Hepatocyte (in vitro differentiated cells): ENCODE measurements at regions not wholly inside any gene's neighbourhood (a gene's known extent, or its start where the extent isn't known, plus 50 kb on each side); places are given as distances from the start of the nearest gene placed in this dataset.

ENCODE experiments used
- DNase-seq: peaks from one replicate; pipeline ENCODE4 v3.0.0-alpha.2; 2016; ENCODE audit warnings: low spot score
- H2AFZ ChIP-seq: fragments of 200-600 bp; sonication (generic); 2 replicates; pipeline ENCODE4 v1.6.0; 2016; ENCODE audit warnings: antibody characterized with exemption, mild to moderate bottlenecking
- H3K27ac ChIP-seq: fragments of 200-600 bp; sonication (generic); 2 replicates; pipeline ENCODE4 v1.5.1; 2016; ENCODE audit warnings: mild to moderate bottlenecking
- H3K27me3 ChIP-seq: fragments of 200-600 bp; sonication (generic); 2 replicates; pipeline ENCODE4 v1.6.1; 2016
- H3K36me3 ChIP-seq: fragments of 200-600 bp; sonication (generic); replicated peaks from 2 replicates; pipeline ENCODE4 v1.5.1; 2016; ENCODE audit warnings: low read depth; ENCODE audit not compliant: insufficient read depth
- H3K4me1 ChIP-seq: fragments of 200-600 bp; sonication (generic); 2 replicates; pipeline ENCODE4 v1.5.1; 2016; ENCODE audit warnings: mild to moderate bottlenecking, moderate library complexity; ENCODE audit not compliant: insufficient read depth
- H3K4me2 ChIP-seq: fragments of 200-600 bp; sonication (generic); 2 replicates; pipeline ENCODE4 v1.6.0; 2016
- H3K4me3 ChIP-seq: fragments of 200-600 bp; sonication (generic); 2 replicates; pipeline ENCODE4 v1.5.1; 2016; ENCODE audit warnings: mild to moderate bottlenecking
- H3K79me2 ChIP-seq: fragments of 200-600 bp; sonication (generic); 2 replicates; pipeline ENCODE4 v1.6.0; 2017; ENCODE audit warnings: mild to moderate bottlenecking
- H3K9me2 ChIP-seq: fragments of 200-600 bp; sonication (generic); replicated peaks from 2 replicates; pipeline ENCODE4 v1.6.0; 2017; ENCODE audit warnings: mild to moderate bottlenecking; ENCODE audit not compliant: insufficient read depth
- H3K9me3 ChIP-seq: fragments of 200-600 bp; sonication (generic); 2 replicates; pipeline ENCODE4 v1.5.1; 2016; ENCODE audit warnings: low read depth, mild to moderate bottlenecking
- H4K20me1 ChIP-seq: fragments of 200-600 bp; sonication (generic); 2 replicates; pipeline ENCODE4 v1.6.0; 2016; ENCODE audit warnings: mild to moderate bottlenecking; ENCODE audit not compliant: insufficient read depth, poor library complexity, severe bottlenecking
- EZH2 ChIP-seq: fragments of 200-600 bp; sonication (generic); IDR thresholded peaks from 2 replicates; pipeline ENCODE4 v1.6.1; 2016; ENCODE audit warnings: antibody characterized with exemption, mild to moderate bottlenecking, borderline replicate concordance
- EZH2phosphoT487 ChIP-seq: fragments of 200-600 bp; sonication (generic); IDR thresholded peaks from one replicate; pipeline ENCODE4 v1.6.1; 2018; ENCODE audit warnings: antibody characterized with exemption, mild to moderate bottlenecking, low read depth, moderate library complexity; ENCODE audit not compliant: unreplicated experiment, severe bottlenecking
- WGBS: methylation state at CpG from one replicate; pipeline ENCODE4 v1.1.6; 2016; ENCODE audit warnings: low lambda C conversion rate; ENCODE audit errors: missing lambda C conversion rate; 5-methylcytosine and 5-hydroxymethylcytosine counted together
- TF ChIP-seq, protein P1 (sequence below): fragments of 200-600 bp; sonication (generic); IDR thresholded peaks from 2 replicates; pipeline ENCODE4 v1.5.1; 2016; ENCODE audit warnings: antibody characterized with exemption, mild to moderate bottlenecking; ENCODE audit not compliant: poor library complexity

DNA sequence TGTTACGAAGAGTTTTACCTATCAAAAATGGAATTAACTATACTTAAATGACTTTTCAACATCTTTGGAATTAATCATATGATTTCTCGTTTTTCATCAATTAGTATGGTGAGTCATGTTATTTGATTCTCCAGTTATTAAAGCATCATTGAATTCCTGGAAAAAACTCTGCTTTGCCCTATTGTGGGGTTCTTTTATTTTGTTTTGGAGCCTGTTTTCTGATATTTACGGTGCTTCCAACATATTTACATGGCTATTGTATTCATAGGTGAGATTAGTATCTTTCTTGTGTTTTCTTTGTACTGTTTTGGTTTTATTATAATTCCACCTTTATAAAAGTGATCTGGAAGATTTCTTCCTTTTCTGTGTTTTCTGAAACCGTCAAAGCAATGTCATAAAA, 902.7 kb downstream of the TBC1D22A start:
- Histone ChIP-seq H3K4me1 (no peaks in the 10 kb centered on the region), H3K4me2 (no peak overlapping the region), H3K27ac (no peak overlapping the region), H3K36me3 (no peaks in the 10 kb centered on the region), H4K20me1 (no peaks in the 10 kb centered on the region), H2AFZ (no peak overlapping the region), H3K9me2 (no peaks in the 10 kb centered on the region), H3K9me3 (no peaks in the 10 kb centered on the region), H3K27me3 (no peaks in the 10 kb centered on the region), H3K79me2 (no peaks in the 10 kb centered on the region), H3K4me3 (no peak overlapping the region)
- TF ChIP-seq, protein P1, sequence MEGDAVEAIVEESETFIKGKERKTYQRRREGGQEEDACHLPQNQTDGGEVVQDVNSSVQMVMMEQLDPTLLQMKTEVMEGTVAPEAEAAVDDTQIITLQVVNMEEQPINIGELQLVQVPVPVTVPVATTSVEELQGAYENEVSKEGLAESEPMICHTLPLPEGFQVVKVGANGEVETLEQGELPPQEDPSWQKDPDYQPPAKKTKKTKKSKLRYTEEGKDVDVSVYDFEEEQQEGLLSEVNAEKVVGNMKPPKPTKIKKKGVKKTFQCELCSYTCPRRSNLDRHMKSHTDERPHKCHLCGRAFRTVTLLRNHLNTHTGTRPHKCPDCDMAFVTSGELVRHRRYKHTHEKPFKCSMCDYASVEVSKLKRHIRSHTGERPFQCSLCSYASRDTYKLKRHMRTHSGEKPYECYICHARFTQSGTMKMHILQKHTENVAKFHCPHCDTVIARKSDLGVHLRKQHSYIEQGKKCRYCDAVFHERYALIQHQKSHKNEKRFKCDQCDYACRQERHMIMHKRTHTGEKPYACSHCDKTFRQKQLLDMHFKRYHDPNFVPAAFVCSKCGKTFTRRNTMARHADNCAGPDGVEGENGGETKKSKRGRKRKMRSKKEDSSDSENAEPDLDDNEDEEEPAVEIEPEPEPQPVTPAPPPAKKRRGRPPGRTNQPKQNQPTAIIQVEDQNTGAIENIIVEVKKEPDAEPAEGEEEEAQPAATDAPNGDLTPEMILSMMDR, result no peak
- no peak for TF ChIP-seq EZH2
- TF ChIP-seq EZH2phosphoT487, result no peak
- no peak for DNase-seq
- 66% methylated on average over 4 of the region's 4 CpGs for WGBS

DNA sequence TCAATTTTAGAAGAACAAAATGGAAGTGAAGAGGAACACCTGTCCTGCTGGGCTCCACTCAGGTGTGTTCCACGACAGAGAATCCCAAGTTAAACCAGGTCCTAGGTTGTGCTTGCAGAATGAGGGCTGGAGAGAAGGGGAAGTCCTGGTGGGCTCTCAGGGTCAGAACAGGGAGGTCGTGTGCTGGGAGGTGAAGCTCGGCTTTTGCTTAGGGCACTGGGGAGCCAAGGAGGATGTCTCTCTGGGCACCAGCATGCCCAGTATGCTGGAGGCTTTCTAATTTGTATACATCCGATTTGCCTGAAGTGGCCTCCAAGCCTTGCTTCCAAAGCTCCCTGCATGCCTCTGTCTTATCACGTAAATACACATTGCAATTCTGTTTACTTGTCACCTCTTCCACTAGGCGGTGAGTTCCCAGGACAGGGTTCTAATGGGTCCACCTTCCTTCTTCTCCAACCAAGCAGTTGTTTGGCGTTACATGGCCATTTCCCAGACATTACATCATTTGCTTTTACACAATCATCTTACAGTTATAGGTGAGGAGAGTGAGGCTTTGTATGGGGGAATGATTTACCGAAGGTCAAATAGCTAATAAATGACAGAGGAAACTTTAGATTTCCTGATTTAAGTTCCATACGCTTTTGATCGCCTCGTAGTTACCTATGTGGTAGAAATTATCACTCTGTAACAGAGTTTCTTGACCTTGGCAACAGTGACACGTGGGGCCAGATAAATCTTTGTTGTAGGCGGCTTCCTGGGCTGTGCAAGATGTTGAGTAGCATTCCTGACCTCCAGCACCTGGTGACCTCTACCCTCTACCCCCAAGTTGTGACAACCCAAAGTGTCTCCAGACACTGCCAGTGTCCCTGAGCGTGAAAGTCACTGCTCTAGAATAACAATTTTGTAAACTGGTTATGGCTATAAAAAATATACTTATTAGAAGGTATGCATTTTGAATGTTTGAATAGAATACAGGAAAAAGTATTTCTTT, 901.5 kb downstream of the TBC1D22A start:
- DNase-seq, result no peak
- H3K27ac ChIP-seq, result no peak overlapping the region
- H2AFZ ChIP-seq, result no peak overlapping the region
- no peaks in the 10 kb centered on the region for H3K79me2 ChIP-seq
- H4K20me1 ChIP-seq, result no peaks in the 10 kb centered on the region
- no peaks in the 10 kb centered on the region for H3K9me3 ChIP-seq
- 86% methylated on average over 14 of the region's 14 CpGs for WGBS
- H3K27me3 ChIP-seq, result no peaks in the 10 kb centered on the region
- H3K36me3 ChIP-seq, result no peaks in the 10 kb centered on the region
- no peak overlapping the region for H3K4me3 ChIP-seq
- no peaks in the 10 kb centered on the region for H3K9me2 ChIP-seq
- H3K4me2 ChIP-seq, result no peak overlapping the region
- H3K4me1 ChIP-seq, result no peaks in the 10 kb centered on the region
- TF ChIP-seq EZH2phosphoT487 (no peak), EZH2 (no peak)
- TF ChIP-seq, protein P1, result no peak

GRCh38 chr22:47659467-47660223, 897.2 kb downstream of the TBC1D22A start:
- H3K4me2 ChIP-seq, result no peak overlapping the region
- no peaks in the 10 kb centered on the region for H3K9me2 ChIP-seq
- 27% methylated on average over 3 of the region's 3 CpGs for WGBS
- H3K9me3 ChIP-seq, result no peaks in the 10 kb centered on the region
- no peaks in the 10 kb centered on the region for H3K79me2 ChIP-seq
- no peaks in the 10 kb centered on the region for H3K27me3 ChIP-seq
- no peaks in the 10 kb centered on the region for H4K20me1 ChIP-seq
- DNase-seq, result no peak
- no peaks in the 10 kb centered on the region for H3K36me3 ChIP-seq
- TF ChIP-seq, protein P1, result no peak
- TF ChIP-seq EZH2, result no peak
- H2AFZ ChIP-seq, result no peak overlapping the region
- H3K27ac ChIP-seq, result no peak overlapping the region
- H3K4me1 ChIP-seq, result no peaks in the 10 kb centered on the region
- no peak overlapping the region for H3K4me3 ChIP-seq
